ENCODE measurements at regions not wholly inside any gene's neighbourhood (a gene's known extent, or its start where the extent isn't known, plus 50 kb on each side); places are given as distances from the start of the nearest gene placed in this dataset.

GRCh38 chr7:156178214-156178613 is 366.0 kb upstream of the SHH start:
- intact Hi-C loops (cut with micrococcal nuclease) = no loop called here
- DNase-seq = no peak
- H3K27me3 Mint-ChIP-seq = no peaks in the 10 kb centered on the region
- ATAC-seq (ENCODE audit: low read depth) = no peak
- no peaks in the 10 kb centered on the region for H3K9me3 Mint-ChIP-seq
- POLR2A ChIA-PET = no interaction called here
- CTCF ChIA-PET = no interaction called here
- no peaks in the 10 kb centered on the region for H3K4me1 Mint-ChIP-seq
- no peak for TF ChIP-seq CTCF (IDR thresholded peaks at IDR 0.05)
- no peaks in the 10 kb centered on the region for H3K36me3 Mint-ChIP-seq (ENCODE audit: low read depth)
- H3K4me3 Mint-ChIP-seq = no peak overlapping the region
- H3K27ac Mint-ChIP-seq = no peak overlapping the region

DNA sequence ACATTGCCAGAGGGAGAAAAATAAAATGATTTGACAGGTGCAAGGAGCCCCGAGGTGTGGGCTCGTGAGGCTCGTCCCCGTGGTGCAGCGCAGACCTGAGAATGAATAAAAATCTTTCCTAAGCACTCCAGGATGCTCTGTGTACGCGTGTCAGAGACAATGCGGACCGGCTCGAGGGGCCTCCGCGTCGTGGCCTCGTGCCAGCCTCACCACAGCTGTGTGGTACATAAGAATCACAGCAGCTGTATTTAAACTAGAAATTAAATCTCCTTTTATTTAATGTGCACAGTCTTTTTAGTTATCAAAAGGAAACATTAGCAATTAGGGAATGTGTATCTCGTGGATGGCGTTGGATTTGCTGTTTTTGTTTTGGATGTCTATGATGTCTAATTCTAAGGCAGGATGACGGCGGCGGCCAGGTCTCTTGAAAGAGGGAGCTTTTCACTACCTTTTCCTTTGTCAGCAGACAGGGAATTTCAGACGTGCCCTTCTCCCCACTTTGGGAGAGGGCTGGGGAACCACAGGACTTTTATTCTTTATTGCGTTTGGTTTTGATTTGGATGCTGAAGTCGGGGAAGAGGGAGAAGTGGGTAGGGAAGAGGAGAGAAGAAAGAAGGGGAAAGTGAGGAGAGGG is 365.3 kb upstream of the SHH start:
- Mint-ChIP-seq H3K4me1 (no peaks in the 10 kb centered on the region), H3K27ac (no peak overlapping the region), H3K36me3 (ENCODE audit: low read depth) (no peaks in the 10 kb centered on the region), H3K9me3 (no peaks in the 10 kb centered on the region), H3K27me3 (no peaks in the 10 kb centered on the region), H3K4me3 (no peak overlapping the region)
- intact Hi-C loops (cut with micrococcal nuclease) = no loop called here
- no peak for DNase-seq
- POLR2A ChIA-PET = no interaction called here
- TF ChIP-seq CTCF (IDR thresholded peaks at IDR 0.05) = no peak
- ATAC-seq (ENCODE audit: low read depth) = no peak
- CTCF ChIA-PET = no interaction called here

- no peak for DNase-seq
- no peak overlapping the region for H3K27ac Mint-ChIP-seq
- intact Hi-C loops (cut with micrococcal nuclease) = no loop called here
- H3K4me1 Mint-ChIP-seq = no peaks in the 10 kb centered on the region
- H3K9me3 Mint-ChIP-seq = no peaks in the 10 kb centered on the region
- no peaks in the 10 kb centered on the region for H3K27me3 Mint-ChIP-seq
- no peak for ATAC-seq (ENCODE audit: low read depth)
- no peak overlapping the region for H3K4me3 Mint-ChIP-seq
- no peaks in the 10 kb centered on the region for H3K36me3 Mint-ChIP-seq (ENCODE audit: low read depth)
- CTCF ChIA-PET = no interaction called here
- no peak for TF ChIP-seq CTCF (IDR thresholded peaks at IDR 0.05)
- POLR2A ChIA-PET = no interaction called here
Measured at GRCh38 chr7:156176039-156176438, 363.8 kb upstream of the SHH start.

GRCh38 chr7:156175003-156175402 is 362.7 kb upstream of the SHH start:
- H3K27ac Mint-ChIP-seq = no peak overlapping the region
- no peaks in the 10 kb centered on the region for H3K4me1 Mint-ChIP-seq
- intact Hi-C loops (cut with micrococcal nuclease) = no loop called here
- TF ChIP-seq CTCF (IDR thresholded peaks at IDR 0.05) = no peak
- no peak overlapping the region for H3K4me3 Mint-ChIP-seq
- DNase-seq = no peak
- no peaks in the 10 kb centered on the region for H3K9me3 Mint-ChIP-seq
- no peaks in the 10 kb centered on the region for H3K36me3 Mint-ChIP-seq (ENCODE audit: low read depth)
- POLR2A ChIA-PET = no interaction called here
- ATAC-seq (ENCODE audit: low read depth) = no peak
- CTCF ChIA-PET = no interaction called here
- no peaks in the 10 kb centered on the region for H3K27me3 Mint-ChIP-seq

DNA sequence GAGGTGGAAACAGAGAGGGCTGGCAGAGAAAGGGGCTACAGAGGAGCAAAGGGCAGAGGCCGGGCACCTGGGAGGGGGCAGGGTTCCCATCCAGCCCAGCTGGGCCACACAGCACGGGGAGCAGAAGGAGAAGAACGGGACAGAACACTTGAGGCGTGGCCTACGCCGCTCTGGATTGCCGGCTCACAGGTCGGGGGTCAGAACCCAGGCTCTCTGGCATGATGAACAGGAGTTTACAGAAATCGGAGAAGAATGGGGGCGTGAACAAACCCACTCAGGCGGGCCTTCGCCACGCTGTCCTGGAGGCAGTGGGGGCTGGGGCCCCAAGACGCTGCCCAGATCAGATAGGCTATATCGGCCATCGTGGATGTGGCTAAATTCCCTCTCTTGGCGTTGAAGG is 362.2 kb upstream of the SHH start:
- ChIA-PET POLR2A (no interaction called here), CTCF (no interaction called here)
- ATAC-seq (ENCODE audit: low read depth) = no peak
- Mint-ChIP-seq H3K27ac (no peak overlapping the region), H3K27me3 (no peaks in the 10 kb centered on the region), H3K9me3 (no peaks in the 10 kb centered on the region), H3K36me3 (ENCODE audit: low read depth) (no peaks in the 10 kb centered on the region), H3K4me1 (no peaks in the 10 kb centered on the region), H3K4me3 (no peak overlapping the region)
- no peak for DNase-seq
- intact Hi-C loops (cut with micrococcal nuclease) = no loop called here
- no peak for TF ChIP-seq CTCF (IDR thresholded peaks at IDR 0.05)

All from activated B cell treated with CpG ODN at 0.5 μM for 24 hours (primary cell).